DND-41 (cell line): ENCODE measurements at regions not wholly inside any gene's neighbourhood (a gene's known extent, or its start where the extent isn't known, plus 50 kb on each side); places are given as distances from the start of the nearest gene placed in this dataset.

ENCODE experiments used
- ATAC-seq: fragments of 200-7000 bp; cut with Tn5 transposase; 3 replicates; pipeline ENCODE4 v1.9.1; 2021; ENCODE audit warnings: low read depth; ENCODE audit not compliant: insufficient read depth
- DNase-seq: peaks from one replicate; pipeline ENCODE4 v3.0.0-alpha.2; 2020
- H2AFZ ChIP-seq: 2 replicates; pipeline ENCODE4 v1.6.0; 2012; ENCODE audit warnings: low read depth, low read length
- H3K27ac ChIP-seq: 2 replicates; pipeline ENCODE4 v1.5.1; 2012; ENCODE audit warnings: low read length, inconsistent platforms
- H3K27me3 ChIP-seq: fragments of 200-600 bp; sonication (generic); 2 replicates; pipeline ENCODE4 v1.6.0; 2012; ENCODE audit warnings: low read length, mild to moderate bottlenecking, inconsistent platforms; ENCODE audit not compliant: insufficient read depth, poor library complexity
- H3K36me3 ChIP-seq: 2 replicates; pipeline ENCODE4 v1.5.1; 2012; ENCODE audit warnings: low read length, inconsistent platforms; ENCODE audit not compliant: insufficient read depth
- H3K4me1 ChIP-seq: 2 replicates; pipeline ENCODE4 v1.5.1; 2012; ENCODE audit warnings: mild to moderate bottlenecking, low read length; ENCODE audit not compliant: insufficient read depth
- H3K4me2 ChIP-seq: 2 replicates; pipeline ENCODE4 v1.6.0; 2012; ENCODE audit warnings: mild to moderate bottlenecking, moderate library complexity, low read length, inconsistent platforms; ENCODE audit not compliant: insufficient read depth
- H3K4me3 ChIP-seq, 2 experiments: fragments of 200-600 bp in 1 of 2; shearing (Covaris generic) in 1 of 2; 2 replicates each; pipeline ENCODE4 v1.5.1; 2012 to 2016; ENCODE audit warnings: inconsistent platforms in 2 of 2, low read length in 2 of 2, mild to moderate bottlenecking in 2 of 2, low read depth in 1 of 2, moderate library complexity in 1 of 2
- H3K79me2 ChIP-seq: 2 replicates; pipeline ENCODE4 v1.6.0; 2012; ENCODE audit warnings: low read length, inconsistent platforms; ENCODE audit not compliant: insufficient read depth
- H3K9ac ChIP-seq: 2 replicates; pipeline ENCODE4 v1.6.0; 2012; ENCODE audit warnings: low read depth, mild to moderate bottlenecking, inconsistent platforms, low read length, moderate library complexity
- H3K9me3 ChIP-seq: 2 replicates; pipeline ENCODE4 v1.5.1; 2012; ENCODE audit warnings: low read length, moderate library complexity, mild to moderate bottlenecking, inconsistent platforms; ENCODE audit not compliant: insufficient read depth, severe bottlenecking
- H4K20me1 ChIP-seq: 2 replicates; pipeline ENCODE4 v1.6.0; 2012; ENCODE audit warnings: low read length; ENCODE audit not compliant: insufficient read depth
- EZH2 ChIP-seq: IDR thresholded peaks from 3 replicates; pipeline ENCODE4 v1.6.1; 2012; ENCODE audit warnings: borderline replicate concordance, low read depth, mild to moderate bottlenecking, moderate library complexity, low read length, inconsistent platforms; ENCODE audit not compliant: severe bottlenecking
- TF ChIP-seq, protein P1 (sequence below): IDR thresholded peaks from 2 replicates; pipeline ENCODE4 v1.5.1; 2012; ENCODE audit warnings: borderline replicate concordance, low read length, moderate library complexity, mild to moderate bottlenecking; ENCODE audit not compliant: poor library complexity, severe bottlenecking; ENCODE audit errors: extremely low read depth

DNA sequence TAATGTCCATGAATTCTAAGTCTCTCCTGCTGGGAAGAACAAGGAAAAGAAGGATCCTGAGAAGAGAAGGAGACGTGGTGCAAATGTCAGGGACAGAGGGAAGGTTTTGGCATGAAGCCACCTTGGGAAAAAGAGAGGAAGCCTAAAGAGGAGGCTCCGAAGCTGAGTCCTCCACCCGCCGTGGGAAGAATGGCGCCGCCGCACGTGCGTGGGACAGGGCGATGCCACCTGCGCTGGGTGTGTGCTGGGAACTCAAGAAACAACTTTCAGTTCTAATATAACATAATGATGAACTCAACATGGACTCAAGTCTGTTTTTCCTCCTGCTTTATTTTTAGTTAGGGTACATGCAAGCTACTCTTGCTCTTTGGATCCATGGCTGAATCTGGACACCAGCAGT, 362.3 kb upstream of the RUNX1 start:
- Histone ChIP-seq H2AFZ (no peak overlapping the region), H3K4me2 (no peak overlapping the region), H3K4me1 (peaks cover 18% of the 10 kb centered on the region), H3K79me2 (no peaks in the 10 kb centered on the region), H4K20me1 (no peaks in the 10 kb centered on the region), H3K27ac (no peak overlapping the region), H3K9ac (no peak overlapping the region), H3K27me3 (no peaks in the 10 kb centered on the region), H3K36me3 (no peaks in the 10 kb centered on the region), H3K9me3 (no peaks in the 10 kb centered on the region), H3K4me3 (no peak overlapping the region)
- ATAC-seq (no peak), DNase-seq (no peak)
- TF ChIP-seq EZH2 = no peak
- TF ChIP-seq, protein P1, sequence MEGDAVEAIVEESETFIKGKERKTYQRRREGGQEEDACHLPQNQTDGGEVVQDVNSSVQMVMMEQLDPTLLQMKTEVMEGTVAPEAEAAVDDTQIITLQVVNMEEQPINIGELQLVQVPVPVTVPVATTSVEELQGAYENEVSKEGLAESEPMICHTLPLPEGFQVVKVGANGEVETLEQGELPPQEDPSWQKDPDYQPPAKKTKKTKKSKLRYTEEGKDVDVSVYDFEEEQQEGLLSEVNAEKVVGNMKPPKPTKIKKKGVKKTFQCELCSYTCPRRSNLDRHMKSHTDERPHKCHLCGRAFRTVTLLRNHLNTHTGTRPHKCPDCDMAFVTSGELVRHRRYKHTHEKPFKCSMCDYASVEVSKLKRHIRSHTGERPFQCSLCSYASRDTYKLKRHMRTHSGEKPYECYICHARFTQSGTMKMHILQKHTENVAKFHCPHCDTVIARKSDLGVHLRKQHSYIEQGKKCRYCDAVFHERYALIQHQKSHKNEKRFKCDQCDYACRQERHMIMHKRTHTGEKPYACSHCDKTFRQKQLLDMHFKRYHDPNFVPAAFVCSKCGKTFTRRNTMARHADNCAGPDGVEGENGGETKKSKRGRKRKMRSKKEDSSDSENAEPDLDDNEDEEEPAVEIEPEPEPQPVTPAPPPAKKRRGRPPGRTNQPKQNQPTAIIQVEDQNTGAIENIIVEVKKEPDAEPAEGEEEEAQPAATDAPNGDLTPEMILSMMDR = no peak

GRCh38 chr21:35410656-35411055, 361.6 kb upstream of the RUNX1 start:
- Histone ChIP-seq H3K9me3 (no peaks in the 10 kb centered on the region), H2AFZ (no peak overlapping the region), H3K36me3 (no peaks in the 10 kb centered on the region), H3K9ac (no peak overlapping the region), H3K27me3 (no peaks in the 10 kb centered on the region), H3K79me2 (no peaks in the 10 kb centered on the region), H3K4me3 (no peak overlapping the region), H3K4me1 (peaks cover 18% of the 10 kb centered on the region), H3K27ac (peak overlapping the region; percentile 48), H4K20me1 (no peaks in the 10 kb centered on the region), H3K4me2 (no peak overlapping the region)
- TF ChIP-seq, protein P1 = no peak
- TF ChIP-seq EZH2 = no peak
- no peak for ATAC-seq
- DNase-seq = no peak

DNA sequence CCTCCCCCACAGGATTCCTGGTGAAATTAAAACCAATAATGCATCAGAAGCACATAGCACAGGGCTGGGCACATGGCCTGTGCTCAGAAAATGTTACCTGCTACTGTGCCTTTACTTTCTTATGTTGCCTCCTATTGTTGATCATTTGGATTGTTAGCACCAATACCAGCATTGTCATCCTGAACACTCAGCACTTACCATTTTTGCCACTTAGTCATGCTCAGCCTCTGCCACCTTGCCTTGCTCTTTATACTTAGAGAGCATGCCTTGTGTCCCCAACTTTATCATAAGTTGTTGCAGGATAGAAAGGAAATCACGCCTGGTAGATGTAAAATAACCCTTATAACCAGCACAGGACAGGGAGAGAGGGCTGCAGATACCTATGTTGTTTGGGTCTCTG, 361.0 kb upstream of the RUNX1 start:
- Histone ChIP-seq H3K27ac (peak overlapping the region; percentile 48), H2AFZ (peak overlapping the region; percentile 18; the same call in 1 of the 2 replicates), H3K36me3 (no peaks in the 10 kb centered on the region), H3K4me3 (no peak overlapping the region), H3K9ac (no peak overlapping the region), H3K79me2 (no peaks in the 10 kb centered on the region), H3K9me3 (no peaks in the 10 kb centered on the region), H3K4me1 (peaks cover 21% of the 10 kb centered on the region), H3K27me3 (no peaks in the 10 kb centered on the region), H3K4me2 (no peak overlapping the region), H4K20me1 (no peaks in the 10 kb centered on the region)
- no peak for DNase-seq
- peak; percentile 32; the same call in 2 of the 3 replicates for ATAC-seq
- TF ChIP-seq, protein P1 = no peak
- TF ChIP-seq EZH2 = no peak

- peaks cover 34% of the 10 kb centered on the region for H3K4me1 ChIP-seq
- no peak overlapping the region for H3K9ac ChIP-seq
- no peak overlapping the region for H3K27ac ChIP-seq
- no peaks in the 10 kb centered on the region for H3K27me3 ChIP-seq
- no peaks in the 10 kb centered on the region for H3K36me3 ChIP-seq
- DNase-seq (no peak), ATAC-seq (no peak)
- 0 out of 2 replicates have a peak overlapping the region, but pooled peaks have one; percentile 29 for H2AFZ ChIP-seq
- TF ChIP-seq, protein P1 = no peak
- no peak for TF ChIP-seq EZH2
- H3K79me2 ChIP-seq = no peaks in the 10 kb centered on the region
- 0 out of 2 replicates have a peak overlapping the region, but pooled peaks have one; percentile 8 for H3K4me2 ChIP-seq
- no peak overlapping the region for H3K4me3 ChIP-seq
- H3K9me3 ChIP-seq = no peaks in the 10 kb centered on the region
- H4K20me1 ChIP-seq = no peaks in the 10 kb centered on the region
Observed at GRCh38 chr21:35408401-35408800, 359.3 kb upstream of the RUNX1 start.
